ENCODE measurements at regions not wholly inside any gene's neighbourhood (a gene's known extent, or its start where the extent isn't known, plus 50 kb on each side); places are given as distances from the start of the nearest gene placed in this dataset.

- H3K9ac ChIP-seq (replicated peaks; ENCODE audit: extremely low read depth, insufficient read depth, low read length), result no peak overlapping the region
- H3K27ac ChIP-seq (ENCODE audit: insufficient read depth, low read depth, low read length), result no peak overlapping the region
- H3K27me3 ChIP-seq (ENCODE audit: control insufficient read depth in 2 of 2, insufficient read depth in 2 of 2, low read length in 2 of 2), result no peaks in the 10 kb centered on the region
- dilution Hi-C loops (cut with MboI; ENCODE audit: extremely low pct_ligation_motif_present, low sequenced_read_pairs), result no loop called here
- TF ChIP-seq POLR2A (IDR thresholded peaks at IDR 0.05; ENCODE audit: low read depth, low read length) (no peak), FOS (IDR thresholded peaks at IDR 0.05; ENCODE audit: borderline replicate concordance, insufficient read depth, low read length) (peak; percentile 22)
- H3K4me3 ChIP-seq (replicated peaks in 1 of 3; ENCODE audit: insufficient read depth in 1 of 3, low read depth in 1 of 3, low read length in 3 of 3), result no peak overlapping the region
- ChIA-PET CTCF (no interaction called here), POLR2A (no interaction called here)
- peak; percentile 8 for FAIRE-seq
- peaks cover 5% of the 10 kb centered on the region for H3K4me1 ChIP-seq (ENCODE audit: control insufficient read depth, extremely low read depth, insufficient read depth, low read length)
- H3K9me1 ChIP-seq (replicated peaks; ENCODE audit: control insufficient read depth, extremely low read depth, insufficient read depth, low read length), result no peaks in the 10 kb centered on the region
- H4K20me1 ChIP-seq (replicated peaks; ENCODE audit: control insufficient read depth, extremely low read depth, insufficient read depth, low read length), result no peaks in the 10 kb centered on the region
- H3K36me3 ChIP-seq (ENCODE audit: control insufficient read depth in 2 of 2, extremely low read depth in 1 of 2, insufficient read depth in 2 of 2, low read length in 2 of 2), result no peaks in the 10 kb centered on the region
- no peak overlapping the region for H2AFZ ChIP-seq (ENCODE audit: low read depth, low read length)
- DNase-seq (ENCODE audit: low read depth, low spot score), result peak; percentile 74
- H3K9me3 ChIP-seq (replicated peaks; ENCODE audit: control insufficient read depth, insufficient read depth, low read length), result no peaks in the 10 kb centered on the region
- intact Hi-C loops (cut with micrococcal nuclease), result no loop called here
- no peaks in the 10 kb centered on the region for H3K79me2 ChIP-seq (ENCODE audit: control insufficient read depth, insufficient read depth, low read length)
- H3K4me2 ChIP-seq (ENCODE audit: insufficient read depth, low read length), result no peak overlapping the region
- BruUV-seq (replicated peaks), result no TSS peak
These were observed 342.4 kb upstream of the KCNMB2 start for GRCh38 chr3:178193846-178194245.

- ChIA-PET POLR2A (no interaction called here), CTCF (no interaction called here)
- no peak for DNase-seq (ENCODE audit: low read depth, low spot score)
- H3K27me3 ChIP-seq (ENCODE audit: control insufficient read depth in 2 of 2, insufficient read depth in 2 of 2, low read length in 2 of 2), result no peaks in the 10 kb centered on the region
- TF ChIP-seq MAX (IDR thresholded peaks at IDR 0.05; ENCODE audit: insufficient read depth, insufficient read length) (no peak), POLR2AphosphoS5 (IDR thresholded peaks at IDR 0.05; ENCODE audit: insufficient read depth, low read depth, low read length) (no peak), JUN (IDR thresholded peaks at IDR 0.05; ENCODE audit: borderline replicate concordance, insufficient read depth, insufficient read length, low read depth) (no peak), EZH2 (IDR thresholded peaks at IDR 0.05; ENCODE audit: borderline replicate concordance, low read depth, low read length, severe bottlenecking) (no peak), MYC (IDR thresholded peaks at IDR 0.05; ENCODE audit: low read depth, low read length) (no peak), GATA2 (IDR thresholded peaks at IDR 0.05; ENCODE audit: insufficient read depth, insufficient read length, low read depth, low read length) (no peak), FOS (IDR thresholded peaks at IDR 0.05; ENCODE audit: borderline replicate concordance, insufficient read depth, low read length) (no peak)
- no peaks in the 10 kb centered on the region for H3K9me3 ChIP-seq (replicated peaks; ENCODE audit: control insufficient read depth, insufficient read depth, low read length)
- H2AFZ ChIP-seq (ENCODE audit: low read depth, low read length), result no peak overlapping the region
- H3K9ac ChIP-seq (replicated peaks; ENCODE audit: extremely low read depth, insufficient read depth, low read length), result no peak overlapping the region
- no peak for FAIRE-seq
- no peak overlapping the region for H3K4me3 ChIP-seq (replicated peaks in 1 of 3; ENCODE audit: insufficient read depth in 1 of 3, low read depth in 1 of 3, low read length in 3 of 3)
- intact Hi-C loops (cut with micrococcal nuclease), result no loop called here
- no peaks in the 10 kb centered on the region for H3K36me3 ChIP-seq (ENCODE audit: control insufficient read depth in 2 of 2, extremely low read depth in 1 of 2, insufficient read depth in 2 of 2, low read length in 2 of 2)
- no peaks in the 10 kb centered on the region for H3K9me1 ChIP-seq (replicated peaks; ENCODE audit: control insufficient read depth, extremely low read depth, insufficient read depth, low read length)
- peaks cover 5% of the 10 kb centered on the region for H3K4me1 ChIP-seq (ENCODE audit: control insufficient read depth, extremely low read depth, insufficient read depth, low read length)
- dilution Hi-C loops (cut with MboI; ENCODE audit: extremely low pct_ligation_motif_present, low sequenced_read_pairs), result no loop called here
- no peak overlapping the region for H3K4me2 ChIP-seq (ENCODE audit: insufficient read depth, low read length)
- no TSS peak for BruUV-seq (replicated peaks)
- H3K79me2 ChIP-seq (ENCODE audit: control insufficient read depth, insufficient read depth, low read length), result no peaks in the 10 kb centered on the region
- H4K20me1 ChIP-seq (replicated peaks; ENCODE audit: control insufficient read depth, extremely low read depth, insufficient read depth, low read length), result no peaks in the 10 kb centered on the region
- no peak overlapping the region for H3K27ac ChIP-seq (ENCODE audit: insufficient read depth, low read depth, low read length)
These were observed 341.7 kb upstream of the KCNMB2 start for GRCh38 chr3:178194539-178194938.
